GM21515 (cell line): ENCODE measurements at regions not wholly inside any gene's neighbourhood (a gene's known extent, or its start where the extent isn't known, plus 50 kb on each side); places are given as distances from the start of the nearest gene placed in this dataset.
"Not testable (repeated sequence)": the region's sequence is repeated elsewhere in the genome, so short reads cannot be mapped to it uniquely, and the experiment has no call there.

Experiments used
- ATAC-seq: cut with Tn5 transposase; IDR thresholded peaks from one replicate; pipeline ENCODE4 v1.9.1; 2021; ENCODE audit not compliant: unreplicated experiment

DNA sequence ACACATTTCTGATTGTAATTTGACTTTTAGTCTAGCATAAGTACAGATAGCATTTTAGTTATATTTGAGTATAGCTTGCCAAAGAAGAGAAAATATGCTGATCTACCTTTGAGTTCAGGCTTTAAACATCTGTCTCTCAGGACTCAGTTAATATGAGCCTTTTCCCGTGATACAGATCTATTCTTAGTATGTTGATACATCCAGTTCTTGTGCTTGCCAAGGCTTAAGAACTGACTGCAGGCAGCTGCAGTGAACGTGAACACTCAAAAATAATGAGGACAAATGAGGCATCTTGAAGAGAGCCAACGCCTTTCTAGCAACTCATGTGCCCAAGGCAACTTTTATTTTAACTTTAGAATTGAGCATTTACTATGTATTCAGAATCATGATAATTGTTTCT lies 325.5 kb downstream of the SI start:
- no peak for ATAC-seq

DNA sequence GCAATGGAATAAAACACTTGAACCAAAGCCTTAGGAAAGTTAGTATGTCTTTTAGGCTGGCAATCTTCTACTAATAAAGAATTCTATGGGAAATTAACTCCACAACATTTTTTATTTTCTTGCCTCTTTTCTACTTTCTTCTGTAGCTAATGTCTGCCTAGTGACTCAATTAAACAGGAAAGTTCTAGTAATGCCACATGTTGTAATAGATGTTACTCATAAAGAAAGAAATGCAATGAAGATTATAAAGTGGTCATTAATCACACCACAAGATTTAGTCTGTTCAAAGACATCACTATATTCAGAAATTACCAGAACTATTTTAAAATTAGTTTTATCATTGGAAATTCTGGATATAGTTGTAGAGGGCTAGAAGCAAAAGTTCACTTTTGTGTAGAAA lies 329.7 kb downstream of the SI start:
- no peak for ATAC-seq

DNA sequence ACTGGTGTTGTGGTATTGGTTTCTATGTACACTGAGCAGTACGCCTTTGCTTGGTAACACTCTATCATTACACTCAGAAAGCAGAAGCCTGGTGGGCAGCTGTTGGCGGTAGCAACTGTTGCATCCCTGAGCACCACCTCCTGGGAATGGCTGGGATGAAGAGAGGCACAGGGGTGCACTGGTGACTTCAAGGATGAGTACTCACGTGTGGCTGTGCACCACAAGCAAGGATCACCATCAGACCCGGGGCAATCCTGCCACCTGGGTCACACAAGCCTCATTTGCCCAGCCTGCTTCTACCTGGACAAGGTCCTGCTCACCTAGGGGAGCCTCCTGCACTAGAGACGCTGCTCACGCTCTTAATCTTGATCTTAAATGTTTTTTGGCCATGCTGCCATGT lies 336.4 kb downstream of the SI start:
- no peak for ATAC-seq

DNA sequence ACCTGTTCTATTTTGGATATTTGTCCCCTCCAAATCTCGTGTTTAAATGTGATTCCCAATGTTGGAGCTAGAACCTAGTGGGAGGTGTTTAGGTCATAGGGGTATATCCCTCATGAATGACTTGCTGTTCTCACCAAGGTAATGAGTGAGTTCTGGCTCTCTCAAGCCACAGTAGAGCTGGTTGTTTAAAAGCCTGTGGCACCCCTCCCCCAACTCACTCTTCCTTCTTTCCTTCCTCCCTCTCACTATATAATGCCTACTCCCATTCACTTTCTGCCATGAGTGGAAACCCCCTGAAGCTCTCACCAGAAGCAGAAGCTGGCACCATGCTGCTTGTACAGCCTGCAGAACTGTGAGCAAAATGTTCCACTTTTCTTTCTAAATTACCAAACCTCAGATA lies 341.1 kb downstream of the SI start:
- no peak for ATAC-seq

DNA sequence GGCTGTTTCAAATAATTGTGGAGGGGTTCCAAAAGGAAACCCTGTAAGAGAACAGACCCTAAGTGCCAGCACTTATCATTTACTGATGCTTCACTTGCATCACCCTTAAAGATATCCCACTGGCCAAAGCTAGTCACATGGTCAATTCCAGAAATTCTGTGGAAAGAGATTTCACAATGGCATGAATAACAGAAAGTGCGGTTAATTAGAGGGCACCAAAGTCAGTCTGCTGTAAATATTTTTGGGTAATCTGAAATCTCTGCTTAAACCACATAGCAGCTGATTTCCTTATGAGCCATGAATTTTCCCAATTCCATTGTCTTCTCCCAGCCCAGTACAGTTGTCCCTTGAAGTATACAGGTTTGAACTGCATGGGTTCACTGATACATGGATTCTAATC lies 346.1 kb downstream of the SI start:
- ATAC-seq: no peak

DNA sequence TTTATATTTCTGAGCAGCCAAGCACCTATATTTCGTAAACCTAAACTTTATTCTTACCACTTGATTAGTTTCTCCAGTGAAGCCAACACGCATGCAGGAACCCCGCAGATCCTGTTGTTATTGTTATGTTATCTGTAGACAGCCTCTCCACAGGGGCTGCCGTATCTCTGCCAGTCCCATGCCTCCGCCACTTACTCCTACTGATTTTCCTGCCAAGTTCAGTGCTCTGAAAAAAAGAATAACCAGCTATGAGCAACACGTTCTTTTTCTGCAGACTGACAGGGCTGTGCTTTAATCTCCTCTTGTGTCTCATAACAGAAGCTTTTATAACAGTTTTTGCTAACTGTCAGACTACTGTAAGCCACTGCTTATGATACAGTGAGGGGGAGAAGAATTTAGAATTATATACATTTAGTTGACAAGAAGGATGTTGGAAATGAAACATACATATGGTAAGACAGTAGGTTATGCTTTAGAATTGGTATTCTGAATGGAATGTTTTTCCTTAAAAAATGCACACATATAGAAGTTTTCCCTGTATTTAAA lies 347.4 kb downstream of the SI start:
- ATAC-seq: no peak

DNA sequence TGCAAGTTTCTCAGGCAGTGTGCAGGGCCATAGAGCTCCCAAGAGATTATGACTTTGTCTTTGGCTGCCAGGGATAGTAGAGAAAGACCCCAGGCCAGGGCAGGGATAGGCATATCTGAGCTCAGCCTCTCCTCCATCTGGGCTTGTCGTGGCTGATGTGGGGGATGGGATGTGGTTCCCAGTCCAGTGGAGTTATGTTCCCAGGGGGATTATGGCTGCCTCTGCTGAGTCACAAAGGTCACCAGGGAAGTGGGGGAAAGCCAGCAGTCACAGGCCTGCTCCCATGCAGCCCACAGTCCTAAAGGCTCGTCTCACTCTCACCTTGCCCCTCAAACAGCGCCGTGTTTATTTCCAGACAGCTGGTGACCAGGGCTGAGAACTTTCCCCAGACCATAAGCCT lies 354.9 kb downstream of the SI start:
- ATAC-seq: no peak

DNA sequence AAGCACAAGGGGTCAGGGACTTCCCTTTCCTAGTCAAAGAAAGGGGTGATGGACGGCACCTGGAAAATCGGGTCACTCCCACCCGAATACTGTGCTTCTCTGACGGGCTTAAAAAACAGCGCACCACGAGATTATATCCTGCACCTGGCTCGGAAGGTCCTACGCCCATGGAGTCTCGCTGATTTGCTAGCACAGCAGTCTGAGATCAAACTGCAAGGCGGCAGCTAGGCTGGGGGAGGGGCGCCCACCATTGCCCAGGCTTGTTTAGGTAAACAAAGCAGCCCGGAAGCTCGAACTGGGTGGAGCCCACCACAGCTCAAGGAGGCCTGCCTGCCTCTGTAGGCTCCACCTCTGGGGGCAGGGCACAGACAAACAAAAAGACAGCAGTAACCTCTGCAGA lies 375.5 kb downstream of the SI start:
- not testable (repeated sequence) for ATAC-seq

DNA sequence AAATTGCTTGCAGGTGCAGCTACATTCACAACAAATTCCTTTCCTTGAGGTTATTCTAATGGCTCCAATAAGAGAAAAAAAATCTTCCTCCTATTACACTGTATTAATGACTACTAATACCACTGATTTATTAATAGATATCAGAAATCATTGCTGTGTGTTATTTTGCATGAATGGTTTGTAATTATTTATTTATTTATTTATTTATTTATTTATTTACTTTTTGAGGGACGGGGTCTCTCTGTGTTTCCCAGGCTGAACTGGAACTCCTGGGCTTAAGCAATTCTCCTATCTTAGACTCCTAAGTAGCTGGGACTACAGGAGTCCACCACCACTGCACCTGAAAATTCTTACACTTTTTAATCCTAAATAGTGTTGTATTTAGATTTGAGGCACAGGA lies 390.4 kb downstream of the SI start:
- no peak for ATAC-seq

DNA sequence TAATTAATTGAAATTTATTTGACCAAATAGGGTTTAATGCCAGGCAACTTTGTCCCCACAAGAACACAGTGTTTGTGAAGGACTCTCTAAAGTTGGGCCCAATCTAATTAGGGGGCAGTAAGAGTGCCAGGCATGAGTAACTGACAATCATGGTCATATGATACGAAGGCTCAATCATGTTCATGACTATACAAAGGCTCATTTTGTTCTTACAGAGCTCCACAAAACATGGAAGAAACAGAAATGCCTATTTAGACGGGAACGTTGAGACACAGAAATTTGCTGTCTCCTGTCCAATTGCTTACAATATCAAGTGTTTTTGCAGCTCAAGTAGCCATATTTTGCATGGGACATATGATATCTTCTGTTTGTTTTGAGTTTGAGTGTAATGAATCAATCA lies 391.1 kb downstream of the SI start:
- no peak for ATAC-seq

DNA sequence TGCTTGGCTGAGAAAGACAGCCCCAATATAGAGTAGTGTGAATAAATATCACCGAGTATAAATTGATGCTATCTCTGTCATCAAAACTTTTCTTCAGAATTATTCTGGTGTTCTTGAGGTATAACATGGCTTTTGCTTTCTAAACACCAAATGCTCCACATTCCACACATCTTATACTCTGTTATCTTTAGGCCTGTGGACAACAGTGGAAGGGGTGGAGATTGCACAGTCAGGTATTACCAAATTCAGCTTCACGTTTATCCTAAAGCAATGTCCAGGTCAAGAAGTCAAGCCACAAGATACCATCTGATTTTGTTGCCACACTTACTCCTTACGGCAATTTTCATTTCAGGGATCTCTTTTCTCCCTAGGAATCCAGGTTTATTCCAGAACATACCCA lies 394.8 kb downstream of the SI start:
- no peak for ATAC-seq

DNA sequence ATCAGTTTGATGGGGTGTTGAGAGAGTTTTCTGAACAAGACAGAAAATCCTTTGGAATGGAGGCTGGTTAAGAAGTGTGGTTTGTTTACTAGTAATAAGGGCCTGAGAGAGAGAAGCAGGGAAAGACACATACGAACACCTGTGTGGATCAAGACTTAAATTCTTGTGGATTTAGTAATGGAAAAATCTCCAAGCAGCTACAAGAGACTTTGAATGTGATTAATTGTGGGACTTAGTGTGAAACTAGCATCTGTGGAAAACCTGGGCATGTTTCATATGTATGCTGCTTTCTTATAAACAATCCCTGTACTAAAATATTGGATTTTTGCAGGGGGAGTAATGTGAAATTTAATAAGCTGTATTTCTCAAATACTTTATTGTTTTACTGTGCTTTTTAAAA lies 399.1 kb downstream of the SI start:
- no peak for ATAC-seq

DNA sequence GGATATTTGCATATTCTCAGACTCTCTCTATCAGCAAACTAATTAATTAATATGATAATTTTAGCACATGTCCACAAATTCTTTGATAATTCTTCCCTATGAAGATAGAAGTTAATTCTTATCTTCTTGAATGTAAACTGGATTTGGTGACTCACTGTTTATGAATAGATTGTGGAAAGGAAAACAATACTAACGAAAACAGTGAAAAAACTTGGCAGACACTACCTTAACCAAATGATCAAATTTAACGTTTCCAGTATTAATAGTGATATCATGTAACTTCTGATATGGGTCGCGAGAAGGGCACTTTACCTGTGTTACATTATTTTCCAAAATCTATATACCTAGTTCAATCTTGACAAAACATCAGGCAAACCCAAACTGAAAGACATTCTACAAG lies 401.0 kb downstream of the SI start:
- ATAC-seq: no peak

DNA sequence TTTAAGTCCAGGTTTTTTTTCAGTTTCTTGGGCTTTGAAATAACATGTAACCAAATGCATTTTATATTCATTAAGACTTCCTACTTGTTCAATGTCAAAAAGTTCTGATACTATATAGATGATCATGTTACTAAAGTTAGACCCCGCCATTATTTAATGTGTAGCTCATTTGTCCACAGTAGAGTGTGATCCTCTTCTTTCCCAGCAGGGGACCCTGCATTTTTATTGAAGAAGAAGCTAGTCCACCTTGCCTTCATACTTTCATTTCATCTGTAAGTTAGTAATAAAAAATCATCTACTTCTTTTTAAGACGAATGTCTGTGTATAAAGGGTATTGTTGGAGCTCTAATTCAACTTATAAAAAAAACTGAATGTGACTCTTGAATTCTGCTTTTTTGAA lies 404.6 kb downstream of the SI start:
- no peak for ATAC-seq

DNA sequence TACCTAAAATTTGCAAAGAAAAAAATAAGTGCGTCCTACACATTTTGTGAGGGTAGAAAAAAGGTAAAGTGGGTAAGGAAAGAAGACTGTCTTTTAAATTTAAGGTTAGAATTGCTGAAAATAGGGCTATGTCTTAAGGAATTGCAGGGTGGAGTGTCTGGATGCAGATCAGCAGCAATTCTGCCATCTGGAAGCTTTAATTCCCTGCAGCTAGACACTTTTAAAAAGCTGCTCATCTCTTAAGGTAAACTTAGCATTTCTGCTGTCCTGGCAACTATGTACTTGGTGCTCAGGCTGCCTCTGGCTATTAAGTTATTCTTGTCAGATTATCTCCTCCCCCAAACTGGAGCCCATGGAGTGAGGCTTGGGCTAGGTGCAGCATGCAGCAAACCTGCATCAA lies 420.2 kb downstream of the SI start:
- no peak for ATAC-seq

DNA sequence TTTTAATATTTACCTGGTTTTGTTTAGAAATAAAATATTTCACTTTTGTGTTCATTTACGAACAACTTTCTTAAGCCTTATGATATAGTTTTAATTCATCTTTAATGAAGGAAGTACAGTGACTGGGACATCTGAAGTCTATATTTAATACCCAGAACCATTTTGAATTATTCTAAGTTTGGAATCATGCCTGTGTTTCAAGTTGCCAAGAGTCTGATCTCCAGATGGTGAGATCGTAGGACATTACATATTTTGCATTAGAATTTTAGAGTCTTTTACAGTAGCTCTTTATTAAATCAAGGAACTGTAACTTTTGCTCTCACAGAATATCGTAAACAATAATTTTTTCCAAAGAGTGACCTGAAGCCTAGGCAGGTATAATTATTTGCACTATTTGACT lies 420.7 kb downstream of the SI start:
- no peak for ATAC-seq

DNA sequence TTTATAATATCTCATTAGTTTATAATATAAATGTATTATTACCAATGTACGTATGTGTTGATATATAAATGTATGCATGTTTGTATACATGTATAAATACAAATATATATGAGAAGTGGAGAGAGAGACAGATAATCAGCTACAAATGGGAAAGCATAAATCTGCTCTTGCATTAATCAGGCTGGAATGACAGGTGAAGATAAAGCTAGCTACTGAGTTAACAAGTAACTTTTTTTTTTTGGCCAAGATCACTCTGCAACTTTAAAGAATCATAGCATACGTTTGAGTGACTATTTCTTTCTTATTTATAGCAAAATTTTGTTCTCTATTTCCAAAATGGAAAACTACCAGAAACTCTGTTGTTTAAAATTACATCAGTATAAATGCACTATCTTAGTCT lies 422.8 kb downstream of the SI start:
- no peak for ATAC-seq

DNA sequence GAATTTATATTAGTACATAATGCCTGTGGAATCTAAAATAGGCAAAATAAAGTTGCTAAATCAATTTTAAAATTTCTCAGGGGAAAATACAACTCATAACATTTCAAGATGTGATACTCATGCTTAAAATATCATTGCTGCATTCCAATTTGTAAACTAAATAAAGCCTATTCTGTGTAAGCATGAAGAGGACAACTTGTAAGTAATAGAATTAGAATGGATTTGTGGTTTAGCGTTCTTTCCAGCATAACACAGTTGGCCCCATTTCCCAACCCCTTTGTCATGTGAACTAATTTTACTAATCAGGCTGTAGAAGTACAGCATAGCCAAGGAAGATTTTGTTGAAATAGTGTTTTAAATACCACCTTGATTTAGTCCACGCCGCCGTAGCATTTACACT lies 437.2 kb downstream of the SI start:
- no peak for ATAC-seq

DNA sequence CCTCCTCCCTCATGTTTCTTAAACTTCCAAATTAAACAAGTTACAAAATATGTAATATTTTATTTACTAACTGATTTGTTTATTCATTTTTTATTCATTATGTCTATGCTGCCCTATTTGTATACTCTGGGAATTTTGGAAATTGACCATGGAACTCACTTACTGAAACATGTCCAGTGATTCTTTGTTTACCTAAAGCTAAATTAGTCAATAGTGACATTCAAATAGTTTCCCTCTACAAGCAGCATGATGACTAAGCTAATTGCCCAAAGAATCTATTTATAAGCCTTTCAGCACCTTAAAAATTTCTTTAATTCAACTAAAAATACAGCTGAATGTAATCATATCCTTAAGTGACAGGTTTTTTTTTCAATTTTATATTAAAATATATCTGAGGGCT lies 437.7 kb downstream of the SI start:
- no peak for ATAC-seq

DNA sequence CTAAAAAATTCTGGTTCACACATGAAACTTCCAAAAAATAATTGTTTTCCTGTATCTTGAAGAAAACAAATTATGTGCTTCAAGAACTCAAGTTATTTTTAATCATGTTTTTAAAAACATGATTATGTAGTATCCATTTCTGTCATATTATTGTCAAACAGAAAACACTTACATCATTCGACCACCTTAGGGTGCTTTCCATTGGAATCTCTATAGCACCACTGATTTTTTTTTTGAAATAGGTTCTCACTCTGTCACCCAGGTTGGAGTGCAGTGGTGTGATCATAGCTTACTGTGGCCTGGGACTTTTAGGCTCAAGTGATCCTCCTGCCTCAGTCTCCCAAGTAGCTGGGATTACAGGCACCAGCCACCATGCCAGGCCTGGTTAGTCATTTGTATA lies 457.3 kb downstream of the SI start:
- ATAC-seq: no peak

DNA sequence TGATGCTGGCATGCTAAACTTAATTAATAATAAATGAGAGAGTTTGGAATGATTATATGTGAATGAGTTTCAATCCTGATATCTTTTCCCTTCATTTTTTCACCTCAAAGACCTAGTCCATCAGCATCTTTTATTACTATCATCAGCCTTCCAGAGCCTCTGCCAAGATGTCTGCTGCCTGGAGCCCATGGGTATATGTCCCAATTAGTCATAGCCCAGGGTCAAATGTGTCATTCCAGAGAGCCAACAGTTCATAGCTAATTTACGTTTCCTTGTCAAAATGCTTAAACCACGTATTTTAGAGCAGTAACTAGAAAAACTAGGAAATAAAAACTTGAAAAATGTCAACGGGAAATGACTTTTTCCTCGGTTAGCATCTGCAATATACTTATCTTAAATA lies 457.9 kb downstream of the SI start:
- ATAC-seq: no peak

DNA sequence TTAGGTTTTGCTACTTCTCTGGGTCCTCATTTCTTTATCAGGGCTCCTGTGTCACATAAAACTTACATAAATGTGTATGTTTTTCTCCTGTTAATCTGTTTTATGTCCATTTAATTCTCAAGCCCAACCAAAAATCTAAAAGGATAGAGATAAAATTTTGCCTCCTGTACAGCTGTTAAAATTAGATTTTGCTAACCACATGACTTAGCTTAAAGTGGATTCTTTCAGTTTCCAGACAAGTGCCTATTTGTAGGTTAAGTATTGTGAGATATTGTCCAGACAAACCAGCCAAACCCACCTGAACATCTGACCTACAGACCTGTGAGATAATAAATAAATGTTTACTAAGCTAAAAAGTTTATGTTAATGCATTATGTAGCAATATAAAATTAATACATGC lies 465.5 kb downstream of the SI start:
- ATAC-seq: no peak

DNA sequence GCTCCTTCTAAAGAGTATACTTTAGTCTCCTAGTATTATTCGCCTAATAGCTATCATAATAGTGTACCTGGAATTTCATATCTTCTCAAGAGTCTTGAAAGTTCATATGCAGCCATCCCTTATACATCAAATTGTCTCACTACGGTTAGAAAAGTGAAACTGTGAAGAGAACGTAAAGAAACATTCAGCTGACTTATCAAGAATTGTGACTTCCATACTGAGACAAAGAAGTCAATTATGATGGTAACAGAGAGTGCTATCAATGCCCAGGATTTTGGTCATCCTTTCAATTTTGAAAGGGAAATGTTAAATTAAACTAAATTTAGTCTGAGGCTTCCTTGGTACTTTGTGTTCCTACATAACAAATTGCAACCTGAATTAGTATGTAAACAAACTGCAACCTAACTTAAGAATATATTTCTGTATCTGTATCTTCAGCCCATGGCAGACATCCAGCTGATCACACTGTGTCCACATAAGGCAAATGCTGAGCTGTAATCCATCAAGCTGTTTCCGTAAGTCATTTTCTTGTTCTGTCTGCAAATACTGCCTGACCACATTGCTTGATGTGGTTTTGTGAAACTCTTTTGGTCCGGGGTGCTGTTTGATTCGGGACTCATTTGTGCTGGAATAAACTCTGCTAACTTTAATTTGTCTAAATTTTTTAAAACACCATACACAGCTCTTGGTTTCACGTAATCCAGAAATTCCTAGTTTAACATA lies 469.6 kb downstream of the SI start:
- no peak for ATAC-seq
